ENCODE measurements at regions not wholly inside any gene's neighbourhood (a gene's known extent, or its start where the extent isn't known, plus 50 kb on each side); places are given as distances from the start of the nearest gene placed in this dataset.

- TF ChIP-seq ELF4 (IDR thresholded peaks at IDR 0.05) (no peak), NFRKB (IDR thresholded peaks at IDR 0.05) (no peak), LEF1 (IDR thresholded peaks at IDR 0.05; ENCODE audit: borderline replicate concordance) (no peak), TARDBP (IDR thresholded peaks at IDR 0.05) (no peak)
Observed at GRCh38 chr14:38716926-38717325, 386.1 kb downstream of the SEC23A start.
